ENCODE measurements at regions not wholly inside any gene's neighbourhood (a gene's known extent, or its start where the extent isn't known, plus 50 kb on each side); places are given as distances from the start of the nearest gene placed in this dataset.

- Histone ChIP-seq H3K27ac (no peak overlapping the region), H3K27me3 (replicated peaks) (no peaks in the 10 kb centered on the region), H3K36me3 (replicated peaks) (no peaks in the 10 kb centered on the region), H3K4me3 (ENCODE audit: low read depth, low read length) (no peak overlapping the region)
- TF ChIP-seq, protein P1, sequence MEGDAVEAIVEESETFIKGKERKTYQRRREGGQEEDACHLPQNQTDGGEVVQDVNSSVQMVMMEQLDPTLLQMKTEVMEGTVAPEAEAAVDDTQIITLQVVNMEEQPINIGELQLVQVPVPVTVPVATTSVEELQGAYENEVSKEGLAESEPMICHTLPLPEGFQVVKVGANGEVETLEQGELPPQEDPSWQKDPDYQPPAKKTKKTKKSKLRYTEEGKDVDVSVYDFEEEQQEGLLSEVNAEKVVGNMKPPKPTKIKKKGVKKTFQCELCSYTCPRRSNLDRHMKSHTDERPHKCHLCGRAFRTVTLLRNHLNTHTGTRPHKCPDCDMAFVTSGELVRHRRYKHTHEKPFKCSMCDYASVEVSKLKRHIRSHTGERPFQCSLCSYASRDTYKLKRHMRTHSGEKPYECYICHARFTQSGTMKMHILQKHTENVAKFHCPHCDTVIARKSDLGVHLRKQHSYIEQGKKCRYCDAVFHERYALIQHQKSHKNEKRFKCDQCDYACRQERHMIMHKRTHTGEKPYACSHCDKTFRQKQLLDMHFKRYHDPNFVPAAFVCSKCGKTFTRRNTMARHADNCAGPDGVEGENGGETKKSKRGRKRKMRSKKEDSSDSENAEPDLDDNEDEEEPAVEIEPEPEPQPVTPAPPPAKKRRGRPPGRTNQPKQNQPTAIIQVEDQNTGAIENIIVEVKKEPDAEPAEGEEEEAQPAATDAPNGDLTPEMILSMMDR (IDR thresholded peaks at IDR 0.05; ENCODE audit: low read depth, low read length, missing control alignments): no peak
- DNase-seq: no peak
- in situ Hi-C loops (cut with HindIII; ENCODE audit: low pct_ligation_motif_present, low sequenced_read_pairs): no loop called here
These were observed 77.8 kb upstream of the L3MBTL3 start for GRCh38 chr6:129940454-129941195.

DNA sequence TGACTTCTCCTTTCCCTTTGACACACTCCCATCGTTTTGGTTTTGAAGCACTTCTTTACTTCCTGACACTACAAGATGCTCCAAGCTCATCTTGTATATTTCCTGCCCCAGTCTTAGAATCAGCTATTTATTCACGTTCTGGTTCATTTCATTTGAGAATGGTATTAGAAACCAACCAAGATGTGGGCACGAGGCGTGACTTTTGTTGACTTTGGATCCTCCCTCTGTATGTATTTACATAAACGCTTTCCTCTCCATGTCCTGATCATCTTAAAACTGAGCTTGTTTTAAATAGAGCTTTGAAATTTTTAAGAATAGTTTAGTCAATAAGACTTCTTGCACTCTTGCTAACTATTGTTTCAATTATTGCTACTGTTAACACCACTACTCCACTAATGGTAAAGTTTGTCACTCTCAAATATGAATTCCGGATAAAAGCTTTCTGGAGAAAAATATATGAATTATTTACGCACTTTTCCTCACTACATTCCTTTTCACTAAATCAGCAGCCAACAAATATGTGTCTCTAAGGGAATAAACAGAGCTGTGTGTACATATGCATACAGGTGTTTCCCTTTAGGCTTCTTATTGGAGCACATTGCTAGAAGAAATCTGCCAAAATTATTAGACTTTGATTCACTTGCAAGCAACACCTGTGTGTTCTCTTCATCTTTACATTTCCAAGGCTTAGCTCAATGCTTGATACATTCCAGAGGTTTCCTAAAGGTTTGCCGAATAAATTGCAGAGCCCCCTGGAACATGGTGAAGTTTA lies 77.3 kb upstream of the TMEM244 start:
- Histone ChIP-seq H3K27me3 (replicated peaks) (no peaks in the 10 kb centered on the region), H3K36me3 (replicated peaks) (no peaks in the 10 kb centered on the region), H3K4me3 (ENCODE audit: low read depth, low read length) (no peak overlapping the region), H3K27ac (no peak overlapping the region)
- TF ChIP-seq, protein P1 (IDR thresholded peaks at IDR 0.05; ENCODE audit: low read depth, low read length, missing control alignments): no peak
- in situ Hi-C loops (cut with HindIII; ENCODE audit: low pct_ligation_motif_present, low sequenced_read_pairs): no loop called here
- no peak for DNase-seq

- H3K36me3 ChIP-seq (replicated peaks): no peaks in the 10 kb centered on the region
- TF ChIP-seq, protein P1 (IDR thresholded peaks at IDR 0.05; ENCODE audit: low read depth, low read length, missing control alignments): peak; percentile 67
- in situ Hi-C loops (cut with HindIII; ENCODE audit: low pct_ligation_motif_present, low sequenced_read_pairs): no loop called here
- peak overlapping the region; percentile 18 for H3K4me3 ChIP-seq (ENCODE audit: low read depth, low read length)
- no peak overlapping the region for H3K27ac ChIP-seq
- no peaks in the 10 kb centered on the region for H3K27me3 ChIP-seq (replicated peaks)
- DNase-seq: peak; percentile 52
These were observed 75.4 kb upstream of the TMEM244 start for GRCh38 chr6:129936329-129937165.

GRCh38 chr6:129932321-129932720 lies 71.2 kb upstream of the TMEM244 start:
- H3K36me3 ChIP-seq (replicated peaks): no peaks in the 10 kb centered on the region
- DNase-seq: no peak
- TF ChIP-seq, protein P1 (IDR thresholded peaks at IDR 0.05; ENCODE audit: low read depth, low read length, missing control alignments): no peak
- no peak overlapping the region for H3K4me3 ChIP-seq (ENCODE audit: low read depth, low read length)
- no peaks in the 10 kb centered on the region for H3K27me3 ChIP-seq (replicated peaks)
- no peak overlapping the region for H3K27ac ChIP-seq
- in situ Hi-C loops (cut with HindIII; ENCODE audit: low pct_ligation_motif_present, low sequenced_read_pairs): no loop called here

DNA sequence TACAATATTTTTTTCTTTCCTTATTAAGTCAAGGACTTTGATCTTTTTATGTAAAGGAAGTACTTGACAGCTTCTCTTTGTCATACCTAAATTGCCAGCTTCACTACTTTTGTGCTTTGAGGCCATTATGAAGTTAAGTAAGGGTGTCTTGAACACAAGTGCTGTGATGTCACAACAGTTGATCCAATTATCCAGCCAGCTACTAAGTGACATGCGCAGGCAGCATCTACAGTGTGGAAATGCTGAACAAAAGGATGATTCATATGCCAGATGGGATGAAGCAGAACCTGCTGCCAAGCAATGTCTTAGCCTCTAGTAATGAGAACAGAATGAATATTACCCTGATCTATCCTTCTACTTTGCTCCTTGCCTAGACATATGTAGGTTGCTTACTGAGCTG lies 68.3 kb upstream of the TMEM244 start:
- no peaks in the 10 kb centered on the region for H3K27me3 ChIP-seq (replicated peaks)
- no peak overlapping the region for H3K4me3 ChIP-seq (ENCODE audit: low read depth, low read length)
- TF ChIP-seq, protein P1 (IDR thresholded peaks at IDR 0.05; ENCODE audit: low read depth, low read length, missing control alignments): no peak
- no peak overlapping the region for H3K27ac ChIP-seq
- H3K36me3 ChIP-seq (replicated peaks): no peaks in the 10 kb centered on the region
- in situ Hi-C loops (cut with HindIII; ENCODE audit: low pct_ligation_motif_present, low sequenced_read_pairs): no loop called here
- DNase-seq: peak; percentile 73

Measured in brain microvascular endothelial cell (primary cell).